Tibial nerve (tissue), 3 donors: ENCODE measurements at regions not wholly inside any gene's neighbourhood (a gene's known extent, or its start where the extent isn't known, plus 50 kb on each side); places are given as distances from the start of the nearest gene placed in this dataset.

Experiments used
- POLR2A ChIP-seq, 2 donors: fragments of 450-650 bp; IDR thresholded peaks; one replicate each; pipeline ENCODE4 v1.6.1; 2017; ENCODE audit warnings: antibody characterized with exemption in 2 of 2, mild to moderate bottlenecking in 2 of 2, moderate library complexity in 2 of 2
- TF ChIP-seq, protein P1 (sequence below), 5 experiments: fragments of 200-600 bp in 3 of 5; fragments of 450-650 bp in 2 of 5; sonication (generic) in 3 of 5; IDR thresholded peaks; one replicate each; pipeline ENCODE4 v1.5.1; 2016 to 2019; ENCODE audit warnings: antibody characterized with exemption in 5 of 5, mild to moderate bottlenecking in 3 of 5, moderate library complexity in 2 of 5

DNA sequence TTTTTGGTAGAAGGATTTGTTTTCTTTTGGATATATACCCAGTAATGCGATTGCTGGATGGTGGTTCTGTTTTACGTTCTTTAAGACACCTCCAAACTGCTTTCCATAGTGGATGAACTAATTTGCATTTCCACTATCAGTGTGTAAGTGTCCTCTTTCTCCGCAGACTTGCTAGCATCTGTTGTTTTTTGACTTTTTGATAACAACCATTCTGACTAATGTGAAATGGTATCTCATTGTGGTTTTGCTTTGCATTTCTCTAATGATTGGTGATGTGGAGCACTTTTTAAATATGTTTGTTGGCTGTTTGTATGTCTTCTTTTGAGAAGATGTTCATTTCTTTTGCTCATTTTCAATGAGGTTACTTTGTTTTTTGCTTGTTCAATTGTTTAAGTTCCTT is 260.9 kb upstream of the CWC22 start:
- TF ChIP-seq, protein P1, sequence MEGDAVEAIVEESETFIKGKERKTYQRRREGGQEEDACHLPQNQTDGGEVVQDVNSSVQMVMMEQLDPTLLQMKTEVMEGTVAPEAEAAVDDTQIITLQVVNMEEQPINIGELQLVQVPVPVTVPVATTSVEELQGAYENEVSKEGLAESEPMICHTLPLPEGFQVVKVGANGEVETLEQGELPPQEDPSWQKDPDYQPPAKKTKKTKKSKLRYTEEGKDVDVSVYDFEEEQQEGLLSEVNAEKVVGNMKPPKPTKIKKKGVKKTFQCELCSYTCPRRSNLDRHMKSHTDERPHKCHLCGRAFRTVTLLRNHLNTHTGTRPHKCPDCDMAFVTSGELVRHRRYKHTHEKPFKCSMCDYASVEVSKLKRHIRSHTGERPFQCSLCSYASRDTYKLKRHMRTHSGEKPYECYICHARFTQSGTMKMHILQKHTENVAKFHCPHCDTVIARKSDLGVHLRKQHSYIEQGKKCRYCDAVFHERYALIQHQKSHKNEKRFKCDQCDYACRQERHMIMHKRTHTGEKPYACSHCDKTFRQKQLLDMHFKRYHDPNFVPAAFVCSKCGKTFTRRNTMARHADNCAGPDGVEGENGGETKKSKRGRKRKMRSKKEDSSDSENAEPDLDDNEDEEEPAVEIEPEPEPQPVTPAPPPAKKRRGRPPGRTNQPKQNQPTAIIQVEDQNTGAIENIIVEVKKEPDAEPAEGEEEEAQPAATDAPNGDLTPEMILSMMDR (IDR thresholded peaks at IDR 0.05) = no peak
- TF ChIP-seq POLR2A (IDR thresholded peaks at IDR 0.05) = no peak
